ENCODE measurements at regions not wholly inside any gene's neighbourhood (a gene's known extent, or its start where the extent isn't known, plus 50 kb on each side); places are given as distances from the start of the nearest gene placed in this dataset.

DNA sequence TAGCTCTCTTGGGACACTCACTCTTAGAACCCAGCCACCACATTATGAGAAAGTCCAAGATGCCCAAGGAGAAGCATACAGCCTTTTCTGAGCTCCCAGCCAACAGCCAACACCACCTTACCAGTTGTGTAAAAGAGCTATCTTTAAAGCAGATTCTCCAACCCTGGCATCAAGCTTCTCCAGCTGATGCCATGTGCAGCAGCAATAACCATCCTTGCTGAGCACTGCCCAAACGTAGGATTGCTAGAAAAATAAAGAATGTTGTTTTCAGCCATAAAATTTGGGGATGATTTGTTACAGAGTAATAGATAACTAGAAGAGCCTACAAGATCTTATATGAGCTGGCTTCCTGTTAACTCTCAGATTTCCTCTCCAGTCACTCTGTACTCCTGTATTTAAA, 443.7 kb upstream of the DYNLRB2 start:
- Histone ChIP-seq H3K14ac (ENCODE audit: insufficient read depth, low read length) (no peak overlapping the region), H3K4me1 (ENCODE audit: insufficient read depth, low read length) (no peaks in the 10 kb centered on the region), H3K56ac (ENCODE audit: insufficient read length, low read depth, low read length) (no peak overlapping the region), H4K8ac (replicated peaks; ENCODE audit: insufficient read length, low read depth, low read length) (no peak overlapping the region), H3K27ac (ENCODE audit: insufficient read length, low read depth, low read length) (no peak overlapping the region), H3K23ac (ENCODE audit: insufficient read length, low read depth, low read length) (no peak overlapping the region), H4K20me1 (ENCODE audit: control insufficient read depth, insufficient read depth, insufficient read length) (no peaks in the 10 kb centered on the region), H3K9me3 (ENCODE audit: control insufficient read depth, low read depth, low read length) (peaks cover 5% of the 10 kb centered on the region), H2BK12ac (ENCODE audit: insufficient read length, low read depth, low read length) (no peak overlapping the region), H3K23me2 (ENCODE audit: insufficient read length, low read depth, low read length, poor library complexity, severe bottlenecking) (no peaks in the 10 kb centered on the region), H3K18ac (ENCODE audit: insufficient read length, low read depth, low read length) (no peak overlapping the region), H4K91ac (ENCODE audit: insufficient read length, low read depth, low read length) (no peak overlapping the region), H3K4ac (ENCODE audit: low read depth, low read length) (no peak overlapping the region), H4K5ac (ENCODE audit: insufficient read length, low read depth, low read length) (no peak overlapping the region), H3K27me3 (ENCODE audit: insufficient read depth, low read length) (no peaks in the 10 kb centered on the region), H3K79me1 (ENCODE audit: insufficient read depth, low read depth, low read length, poor library complexity, severe bottlenecking) (no peaks in the 10 kb centered on the region), H3K79me2 (ENCODE audit: insufficient read depth, low read length) (no peaks in the 10 kb centered on the region), H2BK20ac (ENCODE audit: low read depth, low read length, poor library complexity, severe bottlenecking) (no peak overlapping the region), H3K9ac (ENCODE audit: extremely low read depth, insufficient read length, low read length) (no peak overlapping the region), H2AFZ (ENCODE audit: low read length) (no peak overlapping the region), H3T11ph (ENCODE audit: low read length) (no peak overlapping the region), H2BK120ac (ENCODE audit: low read depth, low read length, poor library complexity, severe bottlenecking) (no peak overlapping the region), H2AK5ac (ENCODE audit: insufficient read length, low read length) (no peak overlapping the region), H2BK15ac (ENCODE audit: low read depth, low read length) (no peak overlapping the region), H3K4me2 (ENCODE audit: insufficient read depth, insufficient read length, low read length) (no peak overlapping the region), H2BK5ac (ENCODE audit: insufficient read length, low read length) (no peak overlapping the region)
- no peak for DNase-seq
- H3K36me3 Mint-ChIP-seq (ENCODE audit: insufficient read depth in 1 of 3, low read depth in 3 of 3), result peaks cover 0 to 9% (median 2%) of the 10 kb centered on the region in 3 experiments; a peak in 3 of 7 replicates
- no peak overlapping the region for H3K4me3 Mint-ChIP-seq
- no peak overlapping the region for H3K27ac Mint-ChIP-seq
- H3K9me3 Mint-ChIP-seq, result peaks cover 12 to 13% of the 10 kb centered on the region in 2 experiments
- peaks cover 2% of the 10 kb centered on the region; the same call in 1 of the 2 replicates for H3K27me3 Mint-ChIP-seq (ENCODE audit: low read depth)
- TF ChIP-seq, protein P1, sequence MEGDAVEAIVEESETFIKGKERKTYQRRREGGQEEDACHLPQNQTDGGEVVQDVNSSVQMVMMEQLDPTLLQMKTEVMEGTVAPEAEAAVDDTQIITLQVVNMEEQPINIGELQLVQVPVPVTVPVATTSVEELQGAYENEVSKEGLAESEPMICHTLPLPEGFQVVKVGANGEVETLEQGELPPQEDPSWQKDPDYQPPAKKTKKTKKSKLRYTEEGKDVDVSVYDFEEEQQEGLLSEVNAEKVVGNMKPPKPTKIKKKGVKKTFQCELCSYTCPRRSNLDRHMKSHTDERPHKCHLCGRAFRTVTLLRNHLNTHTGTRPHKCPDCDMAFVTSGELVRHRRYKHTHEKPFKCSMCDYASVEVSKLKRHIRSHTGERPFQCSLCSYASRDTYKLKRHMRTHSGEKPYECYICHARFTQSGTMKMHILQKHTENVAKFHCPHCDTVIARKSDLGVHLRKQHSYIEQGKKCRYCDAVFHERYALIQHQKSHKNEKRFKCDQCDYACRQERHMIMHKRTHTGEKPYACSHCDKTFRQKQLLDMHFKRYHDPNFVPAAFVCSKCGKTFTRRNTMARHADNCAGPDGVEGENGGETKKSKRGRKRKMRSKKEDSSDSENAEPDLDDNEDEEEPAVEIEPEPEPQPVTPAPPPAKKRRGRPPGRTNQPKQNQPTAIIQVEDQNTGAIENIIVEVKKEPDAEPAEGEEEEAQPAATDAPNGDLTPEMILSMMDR (conservative IDR thresholded peaks at IDR 0.05), result no peak
- no CpG with 5 or more reads among the region's 1 CpG for WGBS (ENCODE audit: extremely low coverage, insufficient read length, low lambda C conversion rate)
- peaks cover 1 to 12% of the 10 kb centered on the region in 2 experiments; a peak in 3 of 4 replicates for H3K4me1 Mint-ChIP-seq

Data from H9 (cell line).